C4-2B (cell line): ENCODE measurements at regions not wholly inside any gene's neighbourhood (a gene's known extent, or its start where the extent isn't known, plus 50 kb on each side); places are given as distances from the start of the nearest gene placed in this dataset.

Experiments
- CTCF ChIP-seq: fragments of 450-650 bp; conservative IDR thresholded peaks from 2 replicates; pipeline ENCODE4 v1.5.1; 2017; ENCODE audit warnings: mild to moderate bottlenecking
- ZFX ChIP-seq: fragments of 450-650 bp; IDR thresholded peaks from 2 replicates; pipeline ENCODE4 v1.6.1; 2017

GRCh38 chr1:243974451-243975292, 76.4 kb upstream of the ZBTB18 start:
- no peak for TF ChIP-seq CTCF
- no peak for TF ChIP-seq ZFX
